ENCODE measurements at regions not wholly inside any gene's neighbourhood (a gene's known extent, or its start where the extent isn't known, plus 50 kb on each side); places are given as distances from the start of the nearest gene placed in this dataset.
A peak's percentile ranks its signal among the peaks of the same experiment; 100 is the strongest.

DNA sequence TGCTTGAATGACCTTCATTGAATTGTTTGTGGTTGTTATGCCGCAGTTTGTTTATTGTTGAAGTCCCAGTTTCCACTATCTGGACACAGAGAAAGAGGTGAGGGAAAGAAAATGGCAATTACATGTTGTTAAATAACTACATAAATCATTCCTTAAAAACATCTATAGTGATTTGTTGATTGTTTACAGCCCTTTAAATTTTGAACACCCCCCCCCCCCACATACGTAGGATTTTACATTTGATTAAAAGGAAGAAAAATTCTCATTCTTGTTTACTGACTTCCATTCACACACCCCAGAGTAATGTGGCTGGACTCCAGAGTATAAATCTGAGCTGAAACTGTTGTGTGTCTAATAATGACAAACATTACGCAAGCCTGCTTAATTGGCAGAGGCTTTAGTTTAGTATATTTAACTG, 87.1 kb upstream of the FAM174A start:
- TF ChIP-seq, protein P1, sequence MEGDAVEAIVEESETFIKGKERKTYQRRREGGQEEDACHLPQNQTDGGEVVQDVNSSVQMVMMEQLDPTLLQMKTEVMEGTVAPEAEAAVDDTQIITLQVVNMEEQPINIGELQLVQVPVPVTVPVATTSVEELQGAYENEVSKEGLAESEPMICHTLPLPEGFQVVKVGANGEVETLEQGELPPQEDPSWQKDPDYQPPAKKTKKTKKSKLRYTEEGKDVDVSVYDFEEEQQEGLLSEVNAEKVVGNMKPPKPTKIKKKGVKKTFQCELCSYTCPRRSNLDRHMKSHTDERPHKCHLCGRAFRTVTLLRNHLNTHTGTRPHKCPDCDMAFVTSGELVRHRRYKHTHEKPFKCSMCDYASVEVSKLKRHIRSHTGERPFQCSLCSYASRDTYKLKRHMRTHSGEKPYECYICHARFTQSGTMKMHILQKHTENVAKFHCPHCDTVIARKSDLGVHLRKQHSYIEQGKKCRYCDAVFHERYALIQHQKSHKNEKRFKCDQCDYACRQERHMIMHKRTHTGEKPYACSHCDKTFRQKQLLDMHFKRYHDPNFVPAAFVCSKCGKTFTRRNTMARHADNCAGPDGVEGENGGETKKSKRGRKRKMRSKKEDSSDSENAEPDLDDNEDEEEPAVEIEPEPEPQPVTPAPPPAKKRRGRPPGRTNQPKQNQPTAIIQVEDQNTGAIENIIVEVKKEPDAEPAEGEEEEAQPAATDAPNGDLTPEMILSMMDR (IDR thresholded peaks at IDR 0.05; ENCODE audit: borderline replicate concordance, control extremely low read depth, extremely low read depth, insufficient read depth, missing control alignments), result no peak
- in situ Hi-C loops (cut with MboI; ENCODE audit: low sequenced_read_pairs, unreplicated experiment), result no loop called here
- no peak for DNase-seq (ENCODE audit: low spot score)

- in situ Hi-C loops (cut with MboI; ENCODE audit: low sequenced_read_pairs, unreplicated experiment), result no loop called here
- TF ChIP-seq, protein P1 (IDR thresholded peaks at IDR 0.05; ENCODE audit: borderline replicate concordance, control extremely low read depth, extremely low read depth, insufficient read depth, missing control alignments), result no peak
- no peak for DNase-seq (ENCODE audit: low spot score)
These were observed 88.2 kb upstream of the FAM174A start for GRCh38 chr5:100446879-100447430.

GRCh38 chr5:100444961-100445360, 90.2 kb upstream of the FAM174A start:
- TF ChIP-seq, protein P1 (IDR thresholded peaks at IDR 0.05; ENCODE audit: borderline replicate concordance, control extremely low read depth, extremely low read depth, insufficient read depth, missing control alignments), result no peak
- DNase-seq (ENCODE audit: low spot score), result no peak
- in situ Hi-C loops (cut with MboI; ENCODE audit: low sequenced_read_pairs, unreplicated experiment), result no loop called here

DNA sequence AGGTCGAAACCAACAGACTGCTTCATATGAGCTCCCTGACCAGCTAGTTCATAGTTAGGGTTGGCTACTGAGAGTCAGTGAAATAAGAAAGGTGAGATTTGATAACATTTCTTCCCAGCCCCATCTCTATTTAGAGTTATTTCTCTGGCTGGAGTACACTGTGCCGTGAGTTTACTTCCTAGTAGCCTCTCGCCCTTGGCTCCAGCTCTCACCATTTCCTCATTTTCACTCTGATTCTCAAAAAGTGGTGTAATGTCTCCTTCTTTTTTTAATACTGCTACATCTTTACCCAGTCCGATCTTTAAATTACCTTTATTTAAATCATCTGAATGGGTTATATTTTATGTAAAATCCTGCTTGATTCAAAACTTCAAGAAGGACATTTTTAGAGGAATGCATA, 100.4 kb upstream of the FAM174A start:
- TF ChIP-seq, protein P1 (IDR thresholded peaks at IDR 0.05; ENCODE audit: borderline replicate concordance, control extremely low read depth, extremely low read depth, insufficient read depth, missing control alignments), result no peak
- no peak for DNase-seq (ENCODE audit: low spot score)
- in situ Hi-C loops (cut with MboI; ENCODE audit: low sequenced_read_pairs, unreplicated experiment), result no loop called here

DNA sequence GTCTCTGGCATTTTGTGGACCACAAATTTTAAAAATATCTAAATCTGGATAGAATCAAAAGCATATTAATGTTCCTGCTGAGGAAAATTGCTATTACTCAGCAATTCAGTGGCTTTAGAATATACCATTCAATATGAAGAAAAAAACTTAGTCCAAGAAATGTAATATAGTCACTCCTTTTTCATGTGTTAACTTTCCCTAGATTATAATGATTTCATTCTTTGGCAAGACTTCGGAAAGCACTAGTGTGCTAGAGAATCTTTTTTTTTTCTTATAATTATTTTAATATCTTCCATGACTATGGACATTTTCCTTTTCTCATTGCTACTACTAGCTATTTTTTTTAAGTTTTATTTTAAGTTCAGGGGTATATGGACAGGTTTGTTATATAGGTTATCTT, 102.4 kb upstream of the FAM174A start:
- DNase-seq (ENCODE audit: low spot score), result no peak
- in situ Hi-C loops (cut with MboI; ENCODE audit: low sequenced_read_pairs, unreplicated experiment), result no loop called here
- TF ChIP-seq, protein P1 (IDR thresholded peaks at IDR 0.05; ENCODE audit: borderline replicate concordance, control extremely low read depth, extremely low read depth, insufficient read depth, missing control alignments), result no peak

DNA sequence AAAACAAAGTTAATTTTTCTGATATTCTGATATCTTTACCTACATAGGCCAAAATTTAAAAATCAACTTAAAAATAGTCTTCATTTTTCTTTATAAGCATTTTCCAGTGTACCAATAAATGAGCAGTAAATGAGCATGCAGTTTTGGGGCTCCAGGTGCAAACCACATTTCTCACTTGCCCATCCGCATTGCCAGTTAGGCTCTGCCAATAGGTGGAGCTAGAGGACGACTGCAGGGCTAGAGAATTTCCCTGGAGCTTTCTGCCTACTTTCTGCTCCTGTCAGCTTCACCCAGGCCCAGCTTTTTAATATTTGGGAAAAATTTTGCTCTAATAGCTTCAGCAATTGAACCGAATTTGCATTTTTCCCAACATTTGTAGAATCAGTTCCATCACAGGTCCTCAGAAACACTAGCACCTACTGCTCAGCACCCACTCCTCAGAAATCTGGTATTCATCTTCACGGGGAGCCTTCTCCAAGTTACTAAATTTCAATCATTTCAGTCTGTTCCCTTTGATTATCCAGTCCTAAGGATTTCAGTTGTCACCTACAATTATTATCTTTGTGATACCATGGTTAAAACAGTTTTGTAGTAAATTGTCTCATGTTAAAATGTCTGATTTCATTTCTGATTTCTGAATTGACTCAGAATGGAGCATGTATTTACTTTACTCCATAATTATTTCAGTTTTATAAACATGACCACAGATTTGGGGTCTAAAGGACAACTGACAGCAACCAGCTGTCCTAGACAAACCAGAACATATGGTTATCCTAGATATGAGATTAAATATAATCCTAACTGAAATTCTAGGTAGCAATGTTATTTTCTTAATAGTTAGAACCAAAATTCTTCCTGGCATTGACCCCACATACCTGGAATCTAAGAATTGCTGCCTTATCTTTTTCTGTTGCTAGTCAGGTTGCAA, 104.6 kb upstream of the FAM174A start:
- TF ChIP-seq, protein P1 (IDR thresholded peaks at IDR 0.05; ENCODE audit: borderline replicate concordance, control extremely low read depth, extremely low read depth, insufficient read depth, missing control alignments), result peak; percentile 90
- DNase-seq (ENCODE audit: low spot score), result peak; percentile 27
- in situ Hi-C loops (cut with MboI; ENCODE audit: low sequenced_read_pairs, unreplicated experiment), result no loop called here
